ENCODE measurements at regions not wholly inside any gene's neighbourhood (a gene's known extent, or its start where the extent isn't known, plus 50 kb on each side); places are given as distances from the start of the nearest gene placed in this dataset.

- no peak for TF ChIP-seq CTCF (IDR thresholded peaks at IDR 0.05; ENCODE audit: insufficient read depth, low read length, missing control alignments)
- ChIA-PET CTCF (no interaction called here), POLR2A (no interaction called here)
- H3K4me3 ChIP-seq (ENCODE audit: low read depth, low read length): no peak overlapping the region
- no peak for DNase-seq (ENCODE audit: low read depth, low spot score)
These were observed 123.4 kb upstream of the IRX3 start for GRCh38 chr16:54409982-54410381.

GRCh38 chr16:54407596-54407995 is 121.0 kb upstream of the IRX3 start:
- no peak for TF ChIP-seq CTCF (IDR thresholded peaks at IDR 0.05; ENCODE audit: insufficient read depth, low read length, missing control alignments)
- ChIA-PET POLR2A (no interaction called here), CTCF (interaction anchor here (1.7 kb wide), 1 partner anchor 39 kb away, joined by 4 read pairs; no protein-coding TSS in a partner anchor)
- peak; percentile 71 for DNase-seq (ENCODE audit: low read depth, low spot score)
- H3K4me3 ChIP-seq (ENCODE audit: low read depth, low read length): no peak overlapping the region

- ChIA-PET POLR2A (no interaction called here), CTCF (no interaction called here)
- TF ChIP-seq CTCF (IDR thresholded peaks at IDR 0.05; ENCODE audit: insufficient read depth, low read length, missing control alignments): no peak
- no peak for DNase-seq (ENCODE audit: low read depth, low spot score)
- no peak overlapping the region for H3K4me3 ChIP-seq (ENCODE audit: low read depth, low read length)
These were observed 118.9 kb upstream of the IRX3 start for GRCh38 chr16:54405478-54405877.

GRCh38 chr16:54403580-54403979 is 117.0 kb upstream of the IRX3 start:
- ChIA-PET POLR2A (no interaction called here), CTCF (interaction anchor here (1.6 kb wide), 1 partner anchor 21 kb away, joined by 5 read pairs; no protein-coding TSS in a partner anchor)
- no peak overlapping the region for H3K4me3 ChIP-seq (ENCODE audit: low read depth, low read length)
- DNase-seq (ENCODE audit: low read depth, low spot score): no peak
- no peak for TF ChIP-seq CTCF (IDR thresholded peaks at IDR 0.05; ENCODE audit: insufficient read depth, low read length, missing control alignments)

GRCh38 chr16:54402873-54403272 is 116.3 kb upstream of the IRX3 start:
- ChIA-PET CTCF (interaction anchor here (1.6 kb wide), 1 partner anchor 21 kb away, joined by 5 read pairs; no protein-coding TSS in a partner anchor), POLR2A (no interaction called here)
- TF ChIP-seq CTCF (IDR thresholded peaks at IDR 0.05; ENCODE audit: insufficient read depth, low read length, missing control alignments): no peak
- no peak for DNase-seq (ENCODE audit: low read depth, low spot score)
- no peak overlapping the region for H3K4me3 ChIP-seq (ENCODE audit: low read depth, low read length)

- ChIA-PET POLR2A (no interaction called here), CTCF (interaction anchor here (1.6 kb wide), 1 partner anchor 22 kb away, joined by 5 read pairs; no protein-coding TSS in a partner anchor)
- TF ChIP-seq CTCF (IDR thresholded peaks at IDR 0.05; ENCODE audit: insufficient read depth, low read length, missing control alignments): no peak
- DNase-seq (ENCODE audit: low read depth, low spot score): no peak
- H3K4me3 ChIP-seq (ENCODE audit: low read depth, low read length): no peak overlapping the region
These were observed 115.7 kb upstream of the IRX3 start for GRCh38 chr16:54402270-54402669.
